IPS-18c (cell line): ENCODE measurements at regions not wholly inside any gene's neighbourhood (a gene's known extent, or its start where the extent isn't known, plus 50 kb on each side); places are given as distances from the start of the nearest gene placed in this dataset.

Experiments used
- H3K4me3 ChIP-seq: 2 replicates; pipeline ENCODE4 v1.7.0; 2013; ENCODE audit warnings: low read depth, mild to moderate bottlenecking, low read length, moderate library complexity; ENCODE audit not compliant: insufficient read depth
- H3K9me3 ChIP-seq: one replicate; pipeline ENCODE4 v1.6.1; 2013; ENCODE audit warnings: mild to moderate bottlenecking, low read length, moderate library complexity; ENCODE audit not compliant: control insufficient read depth, insufficient read depth

DNA sequence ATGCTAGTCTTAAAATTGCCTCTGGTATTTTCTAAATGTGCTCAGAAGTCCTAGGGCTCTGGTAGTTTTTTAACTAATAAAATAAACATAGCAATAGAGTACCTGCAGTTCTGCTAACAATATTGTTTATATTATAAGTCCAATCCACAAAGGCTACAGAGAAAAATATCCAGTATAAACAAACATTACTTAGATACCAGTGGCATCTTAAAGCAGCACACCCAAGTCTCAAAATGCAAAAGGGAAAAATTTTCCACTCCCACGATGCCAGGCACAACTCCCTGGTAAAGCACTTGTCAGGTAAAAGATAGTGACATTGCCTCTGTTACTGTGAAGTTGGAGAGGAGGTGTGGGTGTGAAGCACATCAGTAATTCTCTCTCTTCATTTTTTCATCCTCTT lies 123.3 kb downstream of the OGFRL1 start:
- no peaks in the 10 kb centered on the region for H3K9me3 ChIP-seq
- no peak overlapping the region for H3K4me3 ChIP-seq

DNA sequence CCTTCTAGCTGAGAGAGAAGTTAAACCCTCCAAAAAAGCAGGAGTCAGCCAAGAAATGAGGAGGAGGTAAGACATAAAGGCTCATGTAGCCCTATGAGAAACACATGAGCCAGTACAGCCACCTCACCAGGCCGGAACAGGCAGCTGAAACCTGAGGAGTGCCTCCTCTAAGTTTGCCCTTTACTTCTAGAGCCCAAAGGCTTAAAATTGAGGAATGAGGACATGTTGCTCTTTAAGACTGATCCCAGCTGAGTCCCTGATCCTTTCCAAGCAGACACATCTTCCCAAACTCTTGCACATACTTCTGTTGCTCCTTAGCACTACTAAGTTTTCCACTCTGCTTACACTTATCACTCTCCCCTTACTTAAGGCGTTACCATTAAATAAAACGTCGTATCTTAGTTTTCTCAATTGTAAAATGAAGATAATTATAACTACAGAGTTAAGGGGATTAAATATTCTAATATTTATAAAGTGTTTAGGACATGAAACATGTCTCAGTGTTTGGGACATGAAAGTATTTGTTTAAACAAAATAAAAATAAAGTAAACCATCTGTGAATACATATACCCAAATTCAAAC lies 124.0 kb downstream of the OGFRL1 start:
- Histone ChIP-seq H3K9me3 (no peaks in the 10 kb centered on the region), H3K4me3 (no peak overlapping the region)

GRCh38 chr6:71414486-71414885 lies 125.9 kb downstream of the OGFRL1 start:
- H3K4me3 ChIP-seq: no peak overlapping the region
- H3K9me3 ChIP-seq: no peaks in the 10 kb centered on the region

DNA sequence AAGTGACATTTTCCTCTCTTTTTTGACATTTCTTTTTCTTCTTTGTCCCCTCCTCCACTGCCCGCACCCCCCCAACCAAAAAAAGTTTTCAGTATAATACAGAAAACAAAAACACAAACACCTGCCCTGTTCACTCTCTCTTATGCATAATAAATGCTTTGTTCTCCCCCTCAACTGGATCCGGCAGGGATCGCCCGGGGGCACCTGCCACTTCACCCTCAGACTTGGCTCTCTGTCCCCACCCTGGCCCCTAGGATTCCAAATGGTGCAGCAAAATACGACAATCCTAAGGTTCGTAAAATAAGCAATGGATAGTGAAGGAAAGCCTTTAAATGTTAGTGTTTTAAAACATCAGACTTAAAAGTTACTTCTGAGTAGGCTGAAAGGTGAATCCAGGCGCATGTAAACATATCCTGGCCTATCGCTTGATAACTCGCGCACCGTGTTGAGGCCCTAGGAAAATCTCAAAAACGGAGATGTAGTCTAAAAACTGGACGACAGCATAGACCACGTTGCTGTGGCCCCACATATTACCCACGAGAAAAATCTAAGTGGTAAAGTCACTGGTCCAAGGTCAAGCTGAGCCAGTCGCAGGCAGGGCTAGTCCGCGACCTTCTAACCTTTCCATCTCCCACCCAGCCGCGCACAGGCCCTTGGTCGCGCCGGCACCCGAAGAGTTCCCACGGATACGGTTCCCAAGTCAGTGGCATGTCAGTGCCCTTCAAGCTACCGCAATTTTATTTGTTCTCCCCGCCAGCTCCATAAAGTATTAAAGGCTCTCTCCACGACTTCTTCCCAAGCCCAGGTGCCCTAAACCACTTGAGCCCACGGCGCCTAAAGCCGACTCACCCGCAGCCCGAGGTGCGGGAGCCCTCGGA lies 130.8 kb downstream of the OGFRL1 start:
- H3K4me3 ChIP-seq: peak overlapping the region; percentile 95
- no peaks in the 10 kb centered on the region for H3K9me3 ChIP-seq

DNA sequence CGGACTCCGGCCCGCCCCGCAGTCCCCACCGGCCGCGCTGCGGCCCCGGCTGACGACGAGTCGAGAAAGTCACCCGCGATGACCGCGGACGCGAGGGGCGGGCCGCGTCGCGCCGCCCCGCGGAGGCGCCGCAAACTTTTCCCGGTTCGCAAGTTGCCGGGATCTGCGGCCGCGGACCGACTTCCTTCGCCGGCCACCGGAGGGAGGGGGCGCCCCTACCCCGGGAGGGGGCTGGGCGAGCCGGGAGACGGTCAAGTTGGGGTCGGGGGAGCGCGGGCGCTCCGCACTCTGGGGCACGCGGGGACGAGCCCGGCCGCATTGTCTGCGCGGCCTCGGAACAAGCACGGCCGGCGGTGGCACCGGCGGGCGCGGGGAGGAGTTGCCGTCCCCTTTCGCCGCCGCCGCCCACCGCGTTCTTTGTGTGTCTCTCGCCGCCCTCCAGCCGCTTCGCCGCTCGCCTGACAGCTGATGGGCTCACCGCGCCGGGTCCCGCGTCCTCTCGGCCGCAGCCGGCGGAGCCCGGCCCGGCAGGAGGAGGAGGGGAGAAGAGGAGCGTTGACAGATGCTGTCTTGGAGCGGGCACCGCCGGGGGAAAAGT lies 131.6 kb downstream of the OGFRL1 start:
- H3K4me3 ChIP-seq: peak overlapping the region; percentile 95
- no peaks in the 10 kb centered on the region for H3K9me3 ChIP-seq

- H3K9me3 ChIP-seq: no peaks in the 10 kb centered on the region
- H3K4me3 ChIP-seq: peak overlapping the region; percentile 95
These were observed 132.2 kb downstream of the OGFRL1 start for GRCh38 chr6:71420693-71421328.

- Histone ChIP-seq H3K4me3 (no peak overlapping the region), H3K9me3 (no peaks in the 10 kb centered on the region)
These were observed 133.0 kb downstream of the OGFRL1 start for GRCh38 chr6:71421611-71422010.

- H3K9me3 ChIP-seq: no peaks in the 10 kb centered on the region
These were observed 141.4 kb downstream of the OGFRL1 start for GRCh38 chr6:71430018-71430417.

GRCh38 chr6:71433441-71433840 lies 144.8 kb downstream of the OGFRL1 start:
- H3K4me3 ChIP-seq: no peak overlapping the region
- H3K9me3 ChIP-seq: no peaks in the 10 kb centered on the region

More at GRCh38 chr6:71430018-71430417, 141.4 kb downstream of the OGFRL1 start:
- no peak overlapping the region for H3K4me3 ChIP-seq

DNA sequence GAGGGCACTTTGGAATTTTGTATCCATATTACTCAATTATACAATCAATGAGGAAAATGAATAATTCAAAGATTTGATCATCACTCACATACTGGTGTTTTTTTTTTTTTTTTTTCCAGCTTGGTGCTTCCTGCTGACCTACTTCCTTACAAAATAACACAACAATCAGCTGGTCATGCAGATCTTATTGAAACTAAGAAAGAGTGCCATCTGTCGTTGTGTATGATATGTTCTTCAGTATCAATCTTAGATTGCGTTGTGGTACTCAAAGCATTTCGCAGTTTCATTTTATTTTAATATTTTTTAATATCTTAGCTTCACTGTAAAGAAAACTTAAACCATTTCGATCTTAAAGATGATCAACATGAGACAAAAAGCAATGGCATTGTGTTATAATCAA lies 155.6 kb downstream of the OGFRL1 start:
- Histone ChIP-seq H3K9me3 (no peaks in the 10 kb centered on the region), H3K4me3 (no peak overlapping the region)

GRCh38 chr6:71446057-71446456 lies 157.4 kb downstream of the OGFRL1 start:
- no peaks in the 10 kb centered on the region for H3K9me3 ChIP-seq
- no peak overlapping the region for H3K4me3 ChIP-seq

DNA sequence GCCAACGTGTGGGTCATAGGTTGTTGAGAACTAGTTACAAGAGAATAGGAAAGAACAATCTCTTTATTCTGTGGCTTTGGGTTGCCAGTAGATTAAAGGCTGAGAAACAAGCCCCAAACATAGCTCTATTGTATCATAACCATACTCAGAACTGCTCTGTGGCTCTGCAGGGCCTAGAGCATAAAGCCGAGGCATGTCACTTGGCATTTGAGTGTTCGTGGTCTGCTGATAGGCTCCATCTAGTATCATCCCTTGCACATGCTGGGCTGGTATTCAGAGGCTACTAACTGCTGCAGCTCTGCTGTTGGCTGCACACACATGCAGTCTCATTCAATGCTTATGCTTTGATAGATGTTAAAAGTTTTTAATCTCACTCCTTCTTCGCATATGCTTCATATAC lies 157.9 kb downstream of the OGFRL1 start:
- Histone ChIP-seq H3K9me3 (no peaks in the 10 kb centered on the region), H3K4me3 (no peak overlapping the region)

- no peaks in the 10 kb centered on the region for H3K9me3 ChIP-seq
- H3K4me3 ChIP-seq: no peak overlapping the region
These were observed 164.2 kb downstream of the OGFRL1 start for GRCh38 chr6:71452697-71453370.

DNA sequence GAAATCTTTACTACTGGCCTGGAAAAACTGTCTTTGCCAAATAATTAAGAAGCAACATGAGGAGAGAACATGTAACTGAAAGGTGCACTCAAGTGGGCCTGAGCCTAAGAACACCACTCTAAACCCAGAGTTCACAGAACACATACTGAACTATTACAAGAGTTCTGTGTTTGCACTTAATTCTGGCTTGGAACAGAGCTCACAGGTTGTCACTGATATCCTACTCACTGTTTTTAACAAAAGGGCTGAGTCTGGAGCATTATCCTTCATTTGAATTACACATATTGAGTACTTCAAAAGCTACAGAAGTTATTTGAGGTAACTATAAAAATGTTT lies 164.7 kb downstream of the OGFRL1 start:
- H3K9me3 ChIP-seq: no peaks in the 10 kb centered on the region
- no peak overlapping the region for H3K4me3 ChIP-seq

DNA sequence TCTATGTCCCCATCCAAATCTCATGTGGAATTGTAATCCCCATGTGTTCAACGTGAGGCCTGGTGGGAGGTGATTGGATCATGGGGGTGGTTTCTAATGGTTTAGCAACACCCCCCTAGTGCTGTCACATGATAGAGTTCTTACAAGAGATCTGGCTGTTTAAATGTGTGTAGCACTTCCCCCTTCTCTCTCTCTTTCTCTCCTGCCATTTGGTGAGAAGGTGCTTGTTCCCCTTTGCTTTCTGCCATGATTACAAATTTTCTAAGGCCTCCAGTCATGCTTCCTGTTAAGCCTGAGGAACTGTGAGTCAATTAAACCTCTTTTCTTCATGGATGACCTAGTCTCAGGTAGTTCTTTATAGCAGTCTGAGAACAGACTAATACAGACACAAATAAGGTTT lies 165.4 kb downstream of the OGFRL1 start:
- Histone ChIP-seq H3K4me3 (no peak overlapping the region), H3K9me3 (no peaks in the 10 kb centered on the region)

- Histone ChIP-seq H3K4me3 (no peak overlapping the region), H3K9me3 (no peaks in the 10 kb centered on the region)
These were observed 169.3 kb downstream of the OGFRL1 start for GRCh38 chr6:71457929-71458328.

GRCh38 chr6:71459162-71459561 lies 170.6 kb downstream of the OGFRL1 start:
- no peak overlapping the region for H3K4me3 ChIP-seq
- no peaks in the 10 kb centered on the region for H3K9me3 ChIP-seq
